ENCODE measurements at regions not wholly inside any gene's neighbourhood (a gene's known extent, or its start where the extent isn't known, plus 50 kb on each side); places are given as distances from the start of the nearest gene placed in this dataset.
"Not testable (repeated sequence)": the region's sequence is repeated elsewhere in the genome, so short reads cannot be mapped to it uniquely, and the experiment has no call there.

DNA sequence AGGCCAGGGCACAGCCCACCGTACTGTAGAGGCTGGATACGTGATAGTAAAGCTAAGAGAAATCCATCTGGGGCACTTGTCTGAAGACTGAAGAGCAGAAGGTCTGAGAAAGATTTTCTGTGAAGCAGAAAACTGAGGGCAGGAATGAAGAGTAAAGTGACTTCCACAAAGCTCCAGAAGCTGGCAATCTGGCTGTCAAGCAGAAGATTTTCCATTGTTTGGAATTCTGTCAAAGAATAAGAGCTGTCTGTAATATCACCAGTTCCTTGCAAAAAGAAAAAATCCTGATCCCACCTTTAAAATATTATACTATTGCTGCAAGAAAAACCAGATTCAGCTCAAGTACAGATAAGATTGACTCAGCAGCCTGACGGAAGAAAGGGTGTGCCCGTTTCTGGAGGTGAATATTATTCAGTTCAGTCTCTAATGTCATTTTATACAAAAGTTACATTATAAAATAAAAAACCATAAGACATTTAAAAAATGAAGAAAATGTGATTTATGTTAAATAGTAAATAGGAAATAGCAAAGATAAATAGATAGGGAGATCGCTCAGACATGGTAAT is 550.4 kb upstream of the SGO1 start:
- no peak overlapping the region for H3K4me3 ChIP-seq (replicated peaks; ENCODE audit: low read depth, low read length)
- H3K36me3 ChIP-seq (ENCODE audit: control insufficient read depth, insufficient read depth, low read length): no peaks in the 10 kb centered on the region
- no peak for DNase-seq (ENCODE audit: extremely low read depth, insufficient read length)
- no peaks in the 10 kb centered on the region for H3K27me3 ChIP-seq (replicated peaks; ENCODE audit: control insufficient read depth, insufficient read depth, low read length)
- TF ChIP-seq CTCF (IDR thresholded peaks at IDR 0.05; ENCODE audit: insufficient read depth, low read length, poor library complexity, severe bottlenecking): no peak

- no peak for DNase-seq (ENCODE audit: extremely low read depth, insufficient read length)
- H3K4me3 ChIP-seq (replicated peaks; ENCODE audit: low read depth, low read length): no peak overlapping the region
- no peaks in the 10 kb centered on the region for H3K27me3 ChIP-seq (replicated peaks; ENCODE audit: control insufficient read depth, insufficient read depth, low read length)
- no peak for TF ChIP-seq CTCF (IDR thresholded peaks at IDR 0.05; ENCODE audit: insufficient read depth, low read length, poor library complexity, severe bottlenecking)
- H3K36me3 ChIP-seq (ENCODE audit: control insufficient read depth, insufficient read depth, low read length): no peaks in the 10 kb centered on the region
Measured at GRCh38 chr3:20729185-20729584, 543.2 kb upstream of the SGO1 start.

DNA sequence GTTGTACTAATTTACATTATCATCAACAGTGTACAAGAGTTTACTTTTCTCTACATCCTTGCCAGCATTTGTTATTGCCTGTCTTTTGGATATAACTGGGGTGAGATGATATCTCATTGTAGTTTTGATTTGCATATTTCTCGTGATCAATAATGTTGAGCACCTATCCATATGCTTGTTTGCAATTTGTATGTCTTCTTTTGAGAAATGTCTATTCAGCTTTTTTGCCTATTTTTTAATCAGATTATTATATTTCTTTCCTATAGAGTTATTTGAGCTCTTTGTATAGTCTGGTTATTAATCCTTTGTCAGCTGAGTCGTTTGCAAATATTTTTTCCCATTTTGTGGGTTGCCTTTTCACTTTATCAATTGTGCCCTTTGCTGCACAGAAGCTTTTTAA is 540.8 kb upstream of the SGO1 start:
- no peak for DNase-seq (ENCODE audit: extremely low read depth, insufficient read length)
- Histone ChIP-seq H3K27me3 (replicated peaks; ENCODE audit: control insufficient read depth, insufficient read depth, low read length) (no peaks in the 10 kb centered on the region), H3K36me3 (ENCODE audit: control insufficient read depth, insufficient read depth, low read length) (no peaks in the 10 kb centered on the region), H3K4me3 (replicated peaks; ENCODE audit: low read depth, low read length) (no peak overlapping the region)
- TF ChIP-seq CTCF (IDR thresholded peaks at IDR 0.05; ENCODE audit: insufficient read depth, low read length, poor library complexity, severe bottlenecking): no peak

- Histone ChIP-seq H3K27me3 (replicated peaks; ENCODE audit: control insufficient read depth, insufficient read depth, low read length) (no peaks in the 10 kb centered on the region), H3K4me3 (replicated peaks; ENCODE audit: low read depth, low read length) (no peak overlapping the region), H3K36me3 (ENCODE audit: control insufficient read depth, insufficient read depth, low read length) (no peaks in the 10 kb centered on the region)
- DNase-seq (ENCODE audit: extremely low read depth, insufficient read length): no peak
- TF ChIP-seq CTCF (IDR thresholded peaks at IDR 0.05; ENCODE audit: insufficient read depth, low read length, poor library complexity, severe bottlenecking): no peak
Measured at GRCh38 chr3:20724241-20724640, 538.2 kb upstream of the SGO1 start.

DNA sequence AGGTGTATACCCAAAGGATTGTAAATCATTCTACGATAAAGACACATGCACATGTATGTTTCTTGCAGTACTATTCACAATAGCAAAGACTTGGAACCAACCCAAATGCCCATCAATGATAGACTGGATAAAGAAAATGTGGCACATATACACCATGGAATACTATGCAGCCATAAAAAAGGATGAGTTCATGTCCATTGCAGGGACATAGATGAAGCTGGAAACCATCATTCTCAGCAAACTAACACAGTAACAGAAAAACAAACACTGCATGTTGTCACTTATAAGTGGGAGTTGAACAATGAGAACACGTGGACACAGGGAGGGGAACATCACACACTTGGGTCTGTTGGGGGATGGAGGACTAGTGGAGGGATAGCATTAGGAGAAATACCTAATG is 530.4 kb upstream of the SGO1 start:
- H3K36me3 ChIP-seq (ENCODE audit: control insufficient read depth, insufficient read depth, low read length); DNase-seq (ENCODE audit: extremely low read depth, insufficient read length); H3K27me3 ChIP-seq (replicated peaks; ENCODE audit: control insufficient read depth, insufficient read depth, low read length): not testable (repeated sequence)

GRCh38 chr3:20701641-20702040 is 515.6 kb upstream of the SGO1 start:
- H3K27me3 ChIP-seq (replicated peaks; ENCODE audit: control insufficient read depth, insufficient read depth, low read length): no peaks in the 10 kb centered on the region

More for the DNA sequence above, 530.4 kb upstream of the SGO1 start:
- H3K4me3 ChIP-seq (replicated peaks; ENCODE audit: low read depth, low read length): not testable (repeated sequence)

More at GRCh38 chr3:20701641-20702040, 515.6 kb upstream of the SGO1 start:
- TF ChIP-seq CTCF (IDR thresholded peaks at IDR 0.05; ENCODE audit: insufficient read depth, low read length, poor library complexity, severe bottlenecking): no peak
- no peak overlapping the region for H3K4me3 ChIP-seq (replicated peaks; ENCODE audit: low read depth, low read length)
- no peak for DNase-seq (ENCODE audit: extremely low read depth, insufficient read length)
- H3K36me3 ChIP-seq (ENCODE audit: control insufficient read depth, insufficient read depth, low read length): no peaks in the 10 kb centered on the region

All from GM06990 (cell line).